ENCODE measurements at regions not wholly inside any gene's neighbourhood (a gene's known extent, or its start where the extent isn't known, plus 50 kb on each side); places are given as distances from the start of the nearest gene placed in this dataset.

- no peak for TF ChIP-seq RAD21 (conservative IDR thresholded peaks at IDR 0.05 in 1 of 2, IDR thresholded peaks at IDR 0.05 in 1 of 2)
- no peak for TF ChIP-seq HOXA7 (CRISPR knock-in tag; IDR thresholded peaks at IDR 0.05)
- TF ChIP-seq CTCF (IDR thresholded peaks at IDR 0.05) = no peak
- TF ChIP-seq, protein P1, sequence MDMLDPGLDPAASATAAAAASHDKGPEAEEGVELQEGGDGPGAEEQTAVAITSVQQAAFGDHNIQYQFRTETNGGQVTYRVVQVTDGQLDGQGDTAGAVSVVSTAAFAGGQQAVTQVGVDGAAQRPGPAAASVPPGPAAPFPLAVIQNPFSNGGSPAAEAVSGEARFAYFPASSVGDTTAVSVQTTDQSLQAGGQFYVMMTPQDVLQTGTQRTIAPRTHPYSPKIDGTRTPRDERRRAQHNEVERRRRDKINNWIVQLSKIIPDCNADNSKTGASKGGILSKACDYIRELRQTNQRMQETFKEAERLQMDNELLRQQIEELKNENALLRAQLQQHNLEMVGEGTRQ (IDR thresholded peaks at IDR 0.05) = no peak
- TF ChIP-seq PHF8 (IDR thresholded peaks at IDR 0.05; ENCODE audit: borderline replicate concordance, low read depth) = no peak
- TF ChIP-seq EP300 (IDR thresholded peaks at IDR 0.05) = no peak
- TF ChIP-seq REST (IDR thresholded peaks at IDR 0.05) = no peak
- no peak for TF ChIP-seq CBX2 (IDR thresholded peaks at IDR 0.05; ENCODE audit: borderline replicate concordance, low read depth)
- no peak for TF ChIP-seq BHLHE40 (IDR thresholded peaks at IDR 0.05; ENCODE audit: low read depth, low read length)
- TF ChIP-seq NPAS2 (CRISPR knock-in tag; IDR thresholded peaks at IDR 0.05; ENCODE audit: borderline replicate concordance) = no peak
These were observed 342.8 kb upstream of the CCNG1 start for GRCh38 chr5:163094492-163095180.
